Heart left ventricle (tissue), 13 donors: ENCODE measurements at regions not wholly inside any gene's neighbourhood (a gene's known extent, or its start where the extent isn't known, plus 50 kb on each side); places are given as distances from the start of the nearest gene placed in this dataset.

Source experiments
- POLR2A ChIP-seq, 2 donors: fragments of 450-650 bp; IDR thresholded peaks; one replicate each; pipeline ENCODE4 v1.6.1; 2017; ENCODE audit warnings: antibody characterized with exemption in 2 of 2, mild to moderate bottlenecking in 2 of 2, moderate library complexity in 2 of 2
- TF ChIP-seq, protein P1 (sequence below), 12 donors: fragments of 200-600 bp; sonication (generic) in 4 of 12; IDR thresholded peaks; one replicate each; pipeline versions ENCODE4 v1.5.0 to v1.8.0; 2018 to 2022; ENCODE audit warnings: antibody characterized with exemption in 12 of 12, mild to moderate bottlenecking in 5 of 12
- donor health status: ischemic (EF 13 %, LVEDD 7.1; RV severe dilation, severe dysfunction).
- donor health status: DM: no; HTN: yes; CAD: no.
- donor health status: DM: no; HTN: no; CAD: no.
- donor health status: ischemic (EF 25% LVEDD 6.9; RV normal size, moderate dysfunction).
- donor health status: ischemic (EF 25% LVEDD 5.7; RV mildly dilated, moderate dysfunction).
- donor health status: ischemic (EF 35%, LVEDD 5.7; RV mildly dilated, moderate dysfunction).
- donor health status: nonischemic (EF 11% LVEDD 7.7; RV severe dilation, severe dysfunction).
- donor health status: DM: yes; HTN: yes; CAD: no.
- donor health status: PGD.
- donor health status: ischemic (EF 29% LVEDD 5.4; RV normal size, mild dysfunction).
- donor health status: nonischemic (EF 23%, LVEDD 6.1; RV moderate dilation, normal function).

DNA sequence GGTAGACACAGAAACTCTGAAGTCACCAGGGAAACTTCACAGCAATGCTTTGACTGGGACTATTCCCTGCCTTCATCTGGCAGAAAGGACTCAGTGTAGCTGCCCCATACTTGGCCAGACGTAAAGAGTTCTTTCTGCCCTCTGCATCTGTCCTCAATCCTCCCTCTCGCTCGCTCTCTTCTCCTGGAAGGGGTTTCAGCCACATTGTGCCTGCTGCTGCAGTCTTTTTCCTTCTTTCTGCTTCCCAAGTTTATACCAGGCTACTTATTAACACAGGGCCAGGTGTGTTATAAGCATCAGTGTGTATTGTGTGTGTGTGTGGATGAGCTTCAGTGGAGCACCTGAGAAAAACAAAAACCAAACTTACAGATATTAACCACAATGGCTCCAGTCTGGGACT, 638.4 kb downstream of the ACTR3B start:
- TF ChIP-seq, protein P1, sequence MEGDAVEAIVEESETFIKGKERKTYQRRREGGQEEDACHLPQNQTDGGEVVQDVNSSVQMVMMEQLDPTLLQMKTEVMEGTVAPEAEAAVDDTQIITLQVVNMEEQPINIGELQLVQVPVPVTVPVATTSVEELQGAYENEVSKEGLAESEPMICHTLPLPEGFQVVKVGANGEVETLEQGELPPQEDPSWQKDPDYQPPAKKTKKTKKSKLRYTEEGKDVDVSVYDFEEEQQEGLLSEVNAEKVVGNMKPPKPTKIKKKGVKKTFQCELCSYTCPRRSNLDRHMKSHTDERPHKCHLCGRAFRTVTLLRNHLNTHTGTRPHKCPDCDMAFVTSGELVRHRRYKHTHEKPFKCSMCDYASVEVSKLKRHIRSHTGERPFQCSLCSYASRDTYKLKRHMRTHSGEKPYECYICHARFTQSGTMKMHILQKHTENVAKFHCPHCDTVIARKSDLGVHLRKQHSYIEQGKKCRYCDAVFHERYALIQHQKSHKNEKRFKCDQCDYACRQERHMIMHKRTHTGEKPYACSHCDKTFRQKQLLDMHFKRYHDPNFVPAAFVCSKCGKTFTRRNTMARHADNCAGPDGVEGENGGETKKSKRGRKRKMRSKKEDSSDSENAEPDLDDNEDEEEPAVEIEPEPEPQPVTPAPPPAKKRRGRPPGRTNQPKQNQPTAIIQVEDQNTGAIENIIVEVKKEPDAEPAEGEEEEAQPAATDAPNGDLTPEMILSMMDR (IDR thresholded peaks at IDR 0.05) = no peak
- no peak for TF ChIP-seq POLR2A (IDR thresholded peaks at IDR 0.05)
